ENCODE measurements at regions not wholly inside any gene's neighbourhood (a gene's known extent, or its start where the extent isn't known, plus 50 kb on each side); places are given as distances from the start of the nearest gene placed in this dataset.

DNA sequence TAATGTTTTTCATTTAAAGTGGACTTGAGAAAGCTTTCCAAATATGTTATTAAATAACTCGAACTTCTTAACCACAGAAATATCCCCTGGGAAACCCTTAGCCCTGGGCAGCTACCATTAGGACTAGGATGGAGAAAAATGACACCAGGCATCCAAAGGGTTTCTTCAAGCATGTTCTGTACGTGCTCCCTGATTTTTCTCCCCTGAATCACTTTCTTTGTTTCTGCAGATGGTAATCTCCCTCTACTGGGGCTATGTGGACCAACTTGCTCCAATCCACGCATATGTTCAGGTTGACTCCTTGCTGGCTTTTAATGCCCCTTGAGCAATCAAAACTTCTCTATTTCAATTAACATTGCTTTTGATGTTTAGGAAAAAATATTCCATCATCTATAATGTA lies 312.7 kb upstream of the C1orf87 start:
- DNase-seq (ENCODE audit: low read depth, low spot score) = no peak
- TF ChIP-seq, protein P1, sequence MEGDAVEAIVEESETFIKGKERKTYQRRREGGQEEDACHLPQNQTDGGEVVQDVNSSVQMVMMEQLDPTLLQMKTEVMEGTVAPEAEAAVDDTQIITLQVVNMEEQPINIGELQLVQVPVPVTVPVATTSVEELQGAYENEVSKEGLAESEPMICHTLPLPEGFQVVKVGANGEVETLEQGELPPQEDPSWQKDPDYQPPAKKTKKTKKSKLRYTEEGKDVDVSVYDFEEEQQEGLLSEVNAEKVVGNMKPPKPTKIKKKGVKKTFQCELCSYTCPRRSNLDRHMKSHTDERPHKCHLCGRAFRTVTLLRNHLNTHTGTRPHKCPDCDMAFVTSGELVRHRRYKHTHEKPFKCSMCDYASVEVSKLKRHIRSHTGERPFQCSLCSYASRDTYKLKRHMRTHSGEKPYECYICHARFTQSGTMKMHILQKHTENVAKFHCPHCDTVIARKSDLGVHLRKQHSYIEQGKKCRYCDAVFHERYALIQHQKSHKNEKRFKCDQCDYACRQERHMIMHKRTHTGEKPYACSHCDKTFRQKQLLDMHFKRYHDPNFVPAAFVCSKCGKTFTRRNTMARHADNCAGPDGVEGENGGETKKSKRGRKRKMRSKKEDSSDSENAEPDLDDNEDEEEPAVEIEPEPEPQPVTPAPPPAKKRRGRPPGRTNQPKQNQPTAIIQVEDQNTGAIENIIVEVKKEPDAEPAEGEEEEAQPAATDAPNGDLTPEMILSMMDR (IDR thresholded peaks at IDR 0.05; ENCODE audit: low read depth, low read length) = no peak
- Histone ChIP-seq H3K27me3 (ENCODE audit: control insufficient read depth, insufficient read depth, low read length) (no peaks in the 10 kb centered on the region), H3K4me3 (ENCODE audit: low read depth, low read length) (no peak overlapping the region), H3K9me3 (ENCODE audit: control insufficient read depth, insufficient read depth, low read length) (no peaks in the 10 kb centered on the region), H3K27ac (ENCODE audit: low read depth, low read length) (no peak overlapping the region)
- POLR2A ChIA-PET = no interaction called here
- CTCF ChIA-PET = no interaction called here

DNA sequence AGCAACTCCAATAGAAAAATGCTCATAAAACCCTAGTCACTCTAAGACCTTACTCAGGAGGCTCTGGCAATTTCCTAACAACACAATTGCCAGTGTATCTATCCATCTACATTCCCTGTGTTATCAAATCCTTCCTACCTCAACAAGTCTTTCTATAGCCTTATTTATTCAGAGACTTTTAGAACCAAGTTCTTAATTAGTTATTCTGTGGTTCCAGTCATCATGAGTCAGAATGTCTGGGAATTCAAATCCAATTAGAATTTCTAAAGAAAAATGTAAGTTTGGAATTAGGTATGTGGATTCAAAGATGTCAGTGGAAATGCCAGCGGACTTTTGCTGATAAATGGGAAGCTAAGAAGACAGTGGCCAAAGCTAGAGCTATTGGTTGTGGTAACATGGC lies 302.6 kb upstream of the C1orf87 start:
- no peak for DNase-seq (ENCODE audit: low read depth, low spot score)
- Histone ChIP-seq H3K27ac (ENCODE audit: low read depth, low read length) (no peak overlapping the region), H3K9me3 (ENCODE audit: control insufficient read depth, insufficient read depth, low read length) (no peaks in the 10 kb centered on the region), H3K27me3 (ENCODE audit: control insufficient read depth, insufficient read depth, low read length) (no peaks in the 10 kb centered on the region), H3K4me3 (ENCODE audit: low read depth, low read length) (no peak overlapping the region)
- POLR2A ChIA-PET = no interaction called here
- CTCF ChIA-PET = no interaction called here
- TF ChIP-seq, protein P1 (IDR thresholded peaks at IDR 0.05; ENCODE audit: low read depth, low read length) = no peak

DNA sequence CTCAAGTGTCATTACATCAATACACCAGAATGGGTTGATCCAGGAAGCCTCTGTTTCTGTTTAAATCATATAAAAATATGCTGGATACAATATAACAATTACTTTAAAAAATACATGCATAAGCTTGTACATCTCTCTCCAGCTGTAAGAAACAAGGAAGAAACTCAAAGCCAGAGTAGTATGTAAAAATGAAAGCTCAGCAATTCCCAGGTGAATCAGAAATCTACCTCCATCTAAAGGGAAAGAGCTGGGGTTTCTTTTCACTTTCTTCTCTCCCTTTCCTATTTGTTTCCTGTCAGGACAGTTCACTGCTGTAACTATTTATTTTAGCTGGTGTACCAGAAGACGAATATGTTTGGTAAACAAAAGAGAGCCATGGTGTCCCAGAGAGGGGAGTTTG lies 301.0 kb upstream of the C1orf87 start:
- Histone ChIP-seq H3K27me3 (ENCODE audit: control insufficient read depth, insufficient read depth, low read length) (no peaks in the 10 kb centered on the region), H3K4me3 (ENCODE audit: low read depth, low read length) (no peak overlapping the region), H3K9me3 (ENCODE audit: control insufficient read depth, insufficient read depth, low read length) (no peaks in the 10 kb centered on the region), H3K27ac (ENCODE audit: low read depth, low read length) (no peak overlapping the region)
- POLR2A ChIA-PET = no interaction called here
- DNase-seq (ENCODE audit: low read depth, low spot score) = no peak
- TF ChIP-seq, protein P1 (IDR thresholded peaks at IDR 0.05; ENCODE audit: low read depth, low read length) = no peak
- CTCF ChIA-PET = no interaction called here

DNA sequence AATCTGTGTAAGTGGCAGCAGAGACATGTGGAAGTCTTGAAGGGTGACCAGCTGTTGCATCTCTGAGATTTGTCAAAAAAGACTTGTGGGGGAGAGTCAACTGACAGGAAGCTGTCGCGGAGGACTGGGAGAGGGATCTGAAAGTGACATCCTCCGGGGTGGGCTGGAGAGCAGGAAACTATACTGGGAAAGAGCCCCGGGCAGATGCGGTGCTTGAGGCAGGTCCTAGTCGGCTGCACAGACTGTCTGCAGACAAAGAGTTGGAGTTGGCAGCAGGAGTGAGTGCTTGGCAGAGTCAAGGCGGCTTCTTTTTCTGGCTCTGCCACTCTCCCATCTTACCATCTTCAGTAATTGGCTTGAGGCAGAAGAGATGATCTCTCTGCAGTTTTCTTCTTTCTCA lies 294.0 kb upstream of the C1orf87 start:
- CTCF ChIA-PET = no interaction called here
- no peak overlapping the region for H3K27ac ChIP-seq (ENCODE audit: low read depth, low read length)
- POLR2A ChIA-PET = no interaction called here
- no peaks in the 10 kb centered on the region for H3K9me3 ChIP-seq (ENCODE audit: control insufficient read depth, insufficient read depth, low read length)
- no peaks in the 10 kb centered on the region for H3K27me3 ChIP-seq (ENCODE audit: control insufficient read depth, insufficient read depth, low read length)
- TF ChIP-seq, protein P1 (IDR thresholded peaks at IDR 0.05; ENCODE audit: low read depth, low read length) = no peak
- DNase-seq (ENCODE audit: low read depth, low spot score) = no peak
- no peak overlapping the region for H3K4me3 ChIP-seq (ENCODE audit: low read depth, low read length)

DNA sequence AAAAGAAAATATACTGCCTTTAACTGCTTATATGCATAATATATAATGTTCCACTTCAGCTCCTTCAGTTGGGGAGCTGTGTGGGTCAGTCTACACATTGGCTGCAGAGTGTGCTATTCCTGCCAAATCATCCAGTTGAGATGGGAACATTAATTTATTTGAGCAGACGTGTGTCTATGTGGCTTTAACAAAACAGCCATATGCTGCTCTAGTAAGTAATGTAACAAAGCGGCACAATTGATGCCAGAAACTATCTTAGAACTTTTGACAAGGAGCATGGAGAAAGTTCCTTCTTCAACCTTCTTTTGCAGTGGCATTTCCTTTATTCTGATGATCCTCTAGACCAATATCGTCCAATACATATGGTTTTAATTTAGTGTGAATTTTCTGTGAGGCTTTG lies 285.9 kb upstream of the C1orf87 start:
- ChIA-PET POLR2A (no interaction called here), CTCF (no interaction called here)
- Histone ChIP-seq H3K27me3 (ENCODE audit: control insufficient read depth, insufficient read depth, low read length) (no peaks in the 10 kb centered on the region), H3K9me3 (ENCODE audit: control insufficient read depth, insufficient read depth, low read length) (no peaks in the 10 kb centered on the region), H3K4me3 (ENCODE audit: low read depth, low read length) (no peak overlapping the region), H3K27ac (ENCODE audit: low read depth, low read length) (no peak overlapping the region)
- no peak for DNase-seq (ENCODE audit: low read depth, low spot score)
- TF ChIP-seq, protein P1 (IDR thresholded peaks at IDR 0.05; ENCODE audit: low read depth, low read length) = no peak
